Central memory CD8-positive, alpha-beta T cell (primary cell): ENCODE measurements at regions not wholly inside any gene's neighbourhood (a gene's known extent, or its start where the extent isn't known, plus 50 kb on each side); places are given as distances from the start of the nearest gene placed in this dataset.
"Not testable (repeated sequence)": the region's sequence is repeated elsewhere in the genome, so short reads cannot be mapped to it uniquely, and the experiment has no call there.

Experiments used
- ATAC-seq: fragments of 150-1000 bp; cut with Tn5 transposase; replicated peaks from 2 replicates; pipeline ENCODE4 v1.10.0; 2022; ENCODE audit warnings: mild to moderate bottlenecking, moderate FRiP score, moderate number of reproducible peaks; ENCODE audit not compliant: poor library complexity, severe bottlenecking; ENCODE audit errors: extremely low read depth
- DNase-seq, 2 donors: peaks; one replicate each; pipeline ENCODE4 v3.0.0; 2021; ENCODE audit warnings: low spot score in 2 of 2
- H3K27ac Mint-ChIP-seq: one replicate; pipeline ENCODE4 v1.8.0; 2022; ENCODE audit warnings: low read depth, mild to moderate bottlenecking, moderate library complexity, mixed read lengths
- H3K27me3 Mint-ChIP-seq: one replicate; pipeline ENCODE4 v1.8.0; 2022; ENCODE audit warnings: mixed read lengths
- H3K36me3 Mint-ChIP-seq: one replicate; pipeline ENCODE4 v1.8.0; 2022; ENCODE audit warnings: mild to moderate bottlenecking, moderate library complexity, mixed read lengths; ENCODE audit not compliant: insufficient read depth
- H3K4me1 Mint-ChIP-seq: one replicate; pipeline ENCODE4 v1.8.0; 2022; ENCODE audit warnings: mixed read lengths
- H3K4me3 Mint-ChIP-seq: one replicate; pipeline ENCODE4 v1.8.0; 2022; ENCODE audit warnings: mild to moderate bottlenecking, moderate library complexity, mixed read lengths
- H3K9me3 Mint-ChIP-seq: one replicate; pipeline ENCODE4 v1.8.0; 2022; ENCODE audit warnings: mixed read lengths

DNA sequence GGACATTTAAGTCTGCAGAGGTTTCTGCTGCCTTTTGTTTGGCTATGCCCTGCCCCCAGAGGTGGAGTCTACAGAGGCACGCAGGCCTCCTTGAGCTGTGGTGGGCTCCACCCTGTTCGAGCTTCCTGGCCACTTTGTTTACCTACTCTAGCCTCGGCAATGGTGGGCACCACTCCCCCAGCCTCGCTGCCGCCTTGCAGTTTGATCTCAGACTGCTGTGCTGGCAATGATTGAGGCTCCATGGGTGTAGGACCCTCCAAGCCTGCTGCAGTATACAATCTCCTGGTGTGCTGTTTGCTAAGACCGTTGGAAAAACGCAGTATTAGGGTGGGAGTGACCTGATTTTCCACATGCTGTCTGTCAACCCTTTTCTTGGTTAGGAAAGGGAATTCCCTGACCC is 360.1 kb upstream of the CHORDC1 start:
- DNase-seq, H3K4me3 Mint-ChIP-seq, H3K4me1 Mint-ChIP-seq, H3K36me3 Mint-ChIP-seq, H3K27ac Mint-ChIP-seq, ATAC-seq, H3K27me3 Mint-ChIP-seq: not testable (repeated sequence)
- peaks cover 15% of the 10 kb centered on the region for H3K9me3 Mint-ChIP-seq

DNA sequence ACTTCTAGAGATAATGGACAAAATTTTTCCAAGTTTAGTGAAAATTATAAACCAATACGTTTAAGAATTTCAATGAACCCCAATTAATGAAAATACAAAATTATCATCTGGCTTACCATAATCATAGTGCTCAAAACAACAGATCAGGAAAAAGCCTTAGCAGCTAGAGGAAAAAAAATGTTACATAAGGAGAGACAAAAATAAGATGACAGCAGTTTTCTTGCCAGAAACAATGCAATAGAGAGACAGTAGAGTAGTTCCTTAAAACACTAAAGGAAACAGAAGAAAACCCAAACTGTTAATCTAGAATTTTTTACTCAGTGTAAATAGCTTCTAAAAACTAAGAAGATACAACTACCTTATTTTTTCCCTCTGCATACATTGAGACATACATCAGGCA is 341.7 kb upstream of the CHORDC1 start:
- ATAC-seq, result no peak
- H3K4me1 Mint-ChIP-seq, result no peaks in the 10 kb centered on the region
- no peak for DNase-seq
- H3K4me3 Mint-ChIP-seq, result no peak overlapping the region
- H3K27me3 Mint-ChIP-seq, result no peaks in the 10 kb centered on the region
- H3K36me3 Mint-ChIP-seq, result no peaks in the 10 kb centered on the region
- no peak overlapping the region for H3K27ac Mint-ChIP-seq
- H3K9me3 Mint-ChIP-seq, result peaks cover 20% of the 10 kb centered on the region

GRCh38 chr11:90558328-90558865 is 335.5 kb upstream of the CHORDC1 start:
- no peak for DNase-seq
- H3K36me3 Mint-ChIP-seq, result no peaks in the 10 kb centered on the region
- no peak overlapping the region for H3K4me3 Mint-ChIP-seq
- peaks cover 32% of the 10 kb centered on the region for H3K9me3 Mint-ChIP-seq
- no peaks in the 10 kb centered on the region for H3K4me1 Mint-ChIP-seq
- no peak for ATAC-seq
- no peaks in the 10 kb centered on the region for H3K27me3 Mint-ChIP-seq
- no peak overlapping the region for H3K27ac Mint-ChIP-seq

- DNase-seq, result no peak
- no peak for ATAC-seq
- H3K27ac Mint-ChIP-seq, result no peak overlapping the region
- no peaks in the 10 kb centered on the region for H3K27me3 Mint-ChIP-seq
- H3K9me3 Mint-ChIP-seq, result peaks cover 21% of the 10 kb centered on the region
- H3K36me3 Mint-ChIP-seq, result no peaks in the 10 kb centered on the region
- no peaks in the 10 kb centered on the region for H3K4me1 Mint-ChIP-seq
- H3K4me3 Mint-ChIP-seq, result no peak overlapping the region
These were observed 333.8 kb upstream of the CHORDC1 start for GRCh38 chr11:90556606-90557005.

DNA sequence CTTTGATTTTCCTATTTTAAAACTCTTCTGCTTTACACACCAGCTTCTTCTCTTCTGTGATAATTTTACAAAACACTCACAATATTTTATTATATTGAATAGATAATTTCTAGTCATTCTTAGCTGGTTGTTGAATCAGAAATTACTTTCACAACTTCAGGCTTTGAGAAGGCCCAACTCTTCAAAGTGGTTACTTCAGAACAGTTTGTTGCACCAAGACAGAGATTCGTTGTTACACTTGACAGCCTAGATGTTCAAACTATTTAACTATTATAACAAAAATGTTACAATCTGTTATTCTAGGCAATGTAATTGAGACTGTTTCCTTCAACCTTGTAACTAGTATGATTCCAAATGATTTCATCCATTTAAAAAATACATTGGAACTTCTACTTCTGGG is 333.2 kb upstream of the CHORDC1 start:
- Mint-ChIP-seq H3K4me3 (no peak overlapping the region), H3K9me3 (peaks cover 21% of the 10 kb centered on the region), H3K36me3 (no peaks in the 10 kb centered on the region), H3K4me1 (no peaks in the 10 kb centered on the region), H3K27ac (no peak overlapping the region), H3K27me3 (no peaks in the 10 kb centered on the region)
- ATAC-seq (no peak), DNase-seq (no peak)

DNA sequence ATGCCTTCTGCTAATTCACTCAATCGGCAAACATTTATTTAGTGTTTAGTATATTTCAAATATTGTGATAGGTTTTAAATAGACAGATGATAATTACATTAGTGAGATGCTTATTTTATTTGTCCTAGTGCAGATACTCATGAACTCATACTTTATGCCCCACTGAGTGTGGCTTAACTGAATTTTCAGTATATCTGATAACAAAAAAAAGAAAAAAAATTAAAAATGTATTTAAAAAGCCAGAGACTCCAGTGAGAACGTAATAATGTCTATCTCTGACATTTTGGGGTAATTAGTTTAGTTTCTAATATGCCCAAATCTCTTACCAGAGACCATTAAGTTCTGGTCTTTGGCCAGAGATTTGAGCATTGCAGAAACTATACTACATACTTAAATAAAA is 332.6 kb upstream of the CHORDC1 start:
- Mint-ChIP-seq H3K27ac (no peak overlapping the region), H3K4me1 (no peaks in the 10 kb centered on the region), H3K9me3 (peaks cover 18% of the 10 kb centered on the region), H3K4me3 (no peak overlapping the region), H3K27me3 (no peaks in the 10 kb centered on the region), H3K36me3 (no peaks in the 10 kb centered on the region)
- ATAC-seq (no peak), DNase-seq (no peak)

- Mint-ChIP-seq H3K27ac (no peak overlapping the region), H3K4me1 (no peaks in the 10 kb centered on the region), H3K4me3 (no peak overlapping the region), H3K9me3 (peaks cover 19% of the 10 kb centered on the region), H3K36me3 (no peaks in the 10 kb centered on the region), H3K27me3 (no peaks in the 10 kb centered on the region)
- DNase-seq, result no peak
- ATAC-seq, result no peak
These were observed 319.2 kb upstream of the CHORDC1 start for GRCh38 chr11:90542092-90542491.

GRCh38 chr11:90536301-90536700 is 313.5 kb upstream of the CHORDC1 start:
- DNase-seq (no peak), ATAC-seq (no peak)
- no peaks in the 10 kb centered on the region for H3K4me1 Mint-ChIP-seq
- H3K27ac Mint-ChIP-seq, result no peak overlapping the region
- H3K9me3 Mint-ChIP-seq, result peaks cover 23% of the 10 kb centered on the region
- no peaks in the 10 kb centered on the region for H3K27me3 Mint-ChIP-seq
- H3K36me3 Mint-ChIP-seq, result no peaks in the 10 kb centered on the region
- no peak overlapping the region for H3K4me3 Mint-ChIP-seq

GRCh38 chr11:90532125-90532524 is 309.3 kb upstream of the CHORDC1 start:
- Mint-ChIP-seq H3K4me3 (no peak overlapping the region), H3K36me3 (no peaks in the 10 kb centered on the region), H3K27ac (no peak overlapping the region), H3K4me1 (no peaks in the 10 kb centered on the region), H3K27me3 (no peaks in the 10 kb centered on the region), H3K9me3 (peaks cover 17% of the 10 kb centered on the region)
- ATAC-seq (no peak), DNase-seq (no peak)

DNA sequence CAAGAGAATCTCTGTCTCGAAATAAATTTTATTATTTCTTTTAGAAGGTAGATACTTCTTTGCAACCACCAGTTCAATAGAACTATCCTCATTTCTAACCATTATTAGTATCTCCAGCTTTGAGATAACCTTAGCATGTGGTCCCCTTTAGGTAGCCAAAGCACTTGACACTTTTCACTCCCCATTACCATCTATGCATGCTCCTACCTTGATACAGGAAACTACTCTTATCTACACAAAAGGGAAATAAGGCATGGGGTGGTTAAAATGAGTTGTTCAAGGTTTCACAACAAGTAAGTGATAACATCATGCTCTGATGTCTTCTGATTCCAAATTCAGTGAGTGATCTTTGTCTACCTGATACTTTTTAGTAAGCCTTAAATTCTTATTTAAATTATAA is 308.2 kb upstream of the CHORDC1 start:
- H3K4me3 Mint-ChIP-seq, result no peak overlapping the region
- H3K4me1 Mint-ChIP-seq, result no peaks in the 10 kb centered on the region
- no peak overlapping the region for H3K27ac Mint-ChIP-seq
- peaks cover 17% of the 10 kb centered on the region for H3K9me3 Mint-ChIP-seq
- H3K36me3 Mint-ChIP-seq, result no peaks in the 10 kb centered on the region
- DNase-seq (no peak), ATAC-seq (no peak)
- no peaks in the 10 kb centered on the region for H3K27me3 Mint-ChIP-seq

- no peak for DNase-seq
- Mint-ChIP-seq H3K36me3 (no peaks in the 10 kb centered on the region), H3K4me3 (no peak overlapping the region), H3K4me1 (no peaks in the 10 kb centered on the region), H3K27ac (no peak overlapping the region), H3K27me3 (no peaks in the 10 kb centered on the region), H3K9me3 (no peaks in the 10 kb centered on the region)
- no peak for ATAC-seq
These were observed 303.1 kb upstream of the CHORDC1 start for GRCh38 chr11:90525962-90526361.

DNA sequence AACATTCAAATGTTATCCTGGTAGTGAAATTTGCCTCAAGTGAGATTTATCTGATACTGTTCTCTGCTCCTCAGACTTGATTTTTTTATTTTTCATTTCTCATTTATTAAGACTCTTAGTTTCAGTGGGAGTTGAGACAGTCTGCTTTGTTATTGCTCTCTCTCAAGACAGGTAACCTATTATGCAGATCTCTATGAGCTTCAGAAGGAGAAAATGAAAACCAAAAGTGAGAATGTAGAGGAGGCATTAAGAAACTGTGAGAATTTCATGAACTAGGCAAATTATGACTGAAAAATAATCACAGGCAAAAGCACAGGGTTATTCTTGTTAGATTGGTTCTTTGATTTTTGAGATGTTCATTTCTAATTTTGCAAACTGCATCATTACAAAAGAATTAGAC is 290.0 kb upstream of the CHORDC1 start:
- DNase-seq (no peak), ATAC-seq (no peak)
- Mint-ChIP-seq H3K4me3 (no peak overlapping the region), H3K36me3 (no peaks in the 10 kb centered on the region), H3K9me3 (no peaks in the 10 kb centered on the region), H3K27ac (no peak overlapping the region), H3K27me3 (no peaks in the 10 kb centered on the region), H3K4me1 (no peaks in the 10 kb centered on the region)

DNA sequence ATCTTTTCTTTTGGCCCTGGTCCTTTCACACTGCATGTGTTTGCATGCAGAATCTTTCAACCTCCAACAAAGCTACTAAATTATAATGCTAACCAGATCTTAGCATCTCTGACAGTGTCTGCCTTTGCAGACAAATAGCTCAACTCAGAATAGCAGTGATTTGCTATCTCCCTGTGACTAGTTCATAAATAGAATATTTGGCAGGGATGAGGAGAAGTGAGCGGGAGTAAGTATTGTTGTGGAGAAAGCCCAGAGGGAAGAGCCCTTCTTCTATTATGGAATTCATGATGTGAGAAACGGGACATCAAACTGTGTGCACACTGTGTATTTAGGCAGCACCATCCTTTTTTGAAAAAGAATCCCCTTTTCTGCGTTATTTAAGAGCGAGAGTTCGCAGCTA is 288.0 kb upstream of the CHORDC1 start:
- no peak overlapping the region for H3K27ac Mint-ChIP-seq
- H3K36me3 Mint-ChIP-seq, result no peaks in the 10 kb centered on the region
- no peak overlapping the region for H3K4me3 Mint-ChIP-seq
- DNase-seq (no peak), ATAC-seq (no peak)
- H3K27me3 Mint-ChIP-seq, result no peaks in the 10 kb centered on the region
- no peaks in the 10 kb centered on the region for H3K4me1 Mint-ChIP-seq
- no peaks in the 10 kb centered on the region for H3K9me3 Mint-ChIP-seq
